ENCODE measurements at regions not wholly inside any gene's neighbourhood (a gene's known extent, or its start where the extent isn't known, plus 50 kb on each side); places are given as distances from the start of the nearest gene placed in this dataset.

DNA sequence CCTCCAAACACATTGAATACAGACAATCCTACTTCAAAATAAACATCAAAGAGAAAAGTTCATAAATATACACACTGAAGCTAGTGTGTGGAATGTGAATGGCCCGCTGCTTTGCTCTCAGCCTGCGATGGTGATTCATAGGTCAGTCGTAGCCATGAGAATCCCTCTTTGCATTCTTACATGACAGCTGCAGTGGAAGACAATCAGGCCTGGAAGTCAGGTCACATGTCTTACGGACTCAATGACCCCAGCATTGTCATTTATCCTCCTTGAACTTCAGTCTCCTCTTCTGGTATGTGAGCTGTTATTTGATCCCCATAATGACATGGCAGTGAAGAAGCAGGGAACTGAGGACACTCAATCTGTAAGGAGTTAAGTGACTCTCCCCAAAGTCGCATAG is 217.8 kb upstream of the EOMES start:
- intact Hi-C loops (cut with DNase I): no loop called here

DNA sequence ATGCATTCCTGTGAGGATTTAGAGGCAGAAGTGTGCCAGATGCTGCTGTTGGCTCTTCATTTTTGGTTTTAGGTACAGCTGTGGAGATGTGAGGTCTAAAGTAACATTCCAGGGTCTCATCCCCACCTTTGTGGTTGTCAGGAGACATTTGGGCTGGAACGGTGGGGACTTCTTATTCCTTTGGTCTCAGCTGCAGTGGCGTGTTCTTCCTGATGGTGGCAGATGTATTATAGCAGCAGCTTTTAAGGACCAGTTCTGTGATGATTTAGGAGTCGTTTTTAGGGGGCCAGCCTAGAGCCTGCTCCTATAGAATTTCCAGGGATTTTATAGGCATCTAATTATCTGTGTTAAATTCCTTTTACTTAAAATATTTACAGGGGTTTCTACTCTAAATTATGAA is 221.0 kb upstream of the EOMES start:
- TF ChIP-seq, protein P1, sequence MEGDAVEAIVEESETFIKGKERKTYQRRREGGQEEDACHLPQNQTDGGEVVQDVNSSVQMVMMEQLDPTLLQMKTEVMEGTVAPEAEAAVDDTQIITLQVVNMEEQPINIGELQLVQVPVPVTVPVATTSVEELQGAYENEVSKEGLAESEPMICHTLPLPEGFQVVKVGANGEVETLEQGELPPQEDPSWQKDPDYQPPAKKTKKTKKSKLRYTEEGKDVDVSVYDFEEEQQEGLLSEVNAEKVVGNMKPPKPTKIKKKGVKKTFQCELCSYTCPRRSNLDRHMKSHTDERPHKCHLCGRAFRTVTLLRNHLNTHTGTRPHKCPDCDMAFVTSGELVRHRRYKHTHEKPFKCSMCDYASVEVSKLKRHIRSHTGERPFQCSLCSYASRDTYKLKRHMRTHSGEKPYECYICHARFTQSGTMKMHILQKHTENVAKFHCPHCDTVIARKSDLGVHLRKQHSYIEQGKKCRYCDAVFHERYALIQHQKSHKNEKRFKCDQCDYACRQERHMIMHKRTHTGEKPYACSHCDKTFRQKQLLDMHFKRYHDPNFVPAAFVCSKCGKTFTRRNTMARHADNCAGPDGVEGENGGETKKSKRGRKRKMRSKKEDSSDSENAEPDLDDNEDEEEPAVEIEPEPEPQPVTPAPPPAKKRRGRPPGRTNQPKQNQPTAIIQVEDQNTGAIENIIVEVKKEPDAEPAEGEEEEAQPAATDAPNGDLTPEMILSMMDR (IDR thresholded peaks at IDR 0.05): no peak
- TF ChIP-seq POLR2A (IDR thresholded peaks at IDR 0.05) (no peak), POLR2AphosphoS5 (IDR thresholded peaks at IDR 0.05; ENCODE audit: insufficient read depth in 1 of 2, low read depth in 1 of 2) (no peak)

More for the DNA sequence above, 217.8 kb upstream of the EOMES start:
- no peak overlapping the region for H3K27ac ChIP-seq
- DNase-seq (ENCODE audit: extremely low spot score in 2 of 2): no peak
- no peaks in the 10 kb centered on the region for H3K36me3 ChIP-seq
- H3K4me1 ChIP-seq: no peaks in the 10 kb centered on the region
- H3K27me3 ChIP-seq: no peaks in the 10 kb centered on the region
- no peaks in the 10 kb centered on the region for H3K9me3 ChIP-seq
- TF ChIP-seq POLR2AphosphoS5 (IDR thresholded peaks at IDR 0.05; ENCODE audit: insufficient read depth in 1 of 2, low read depth in 1 of 2) (no peak), POLR2A (IDR thresholded peaks at IDR 0.05) (no peak)
- TF ChIP-seq, protein P1 (IDR thresholded peaks at IDR 0.05): no peak
- H3K4me3 ChIP-seq: no peak overlapping the region

DNA sequence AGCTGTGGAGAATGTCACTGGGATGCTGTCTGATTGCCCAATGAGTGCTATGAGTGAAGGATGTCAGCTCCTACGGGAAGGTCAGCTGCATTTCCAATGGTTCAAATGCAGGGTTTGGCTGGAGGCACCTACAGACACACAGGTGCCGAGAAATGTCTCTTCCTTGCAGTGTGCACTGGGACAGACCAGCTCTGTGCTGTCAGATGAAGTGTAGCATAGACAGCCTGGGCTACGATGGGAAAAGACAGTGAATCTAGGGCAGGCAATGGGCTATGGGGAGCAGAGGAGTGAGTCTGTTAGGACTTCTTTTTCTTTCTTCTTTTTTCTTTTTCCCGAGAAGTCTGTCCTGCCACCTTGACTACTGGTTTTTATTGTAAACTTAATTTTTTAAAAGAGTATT is 223.1 kb upstream of the EOMES start:
- DNase-seq (ENCODE audit: extremely low spot score in 2 of 2): no peak
- Histone ChIP-seq H3K4me1 (no peaks in the 10 kb centered on the region), H3K27me3 (no peaks in the 10 kb centered on the region), H3K4me3 (no peak overlapping the region), H3K36me3 (no peaks in the 10 kb centered on the region), H3K27ac (no peak overlapping the region), H3K9me3 (no peaks in the 10 kb centered on the region)
- intact Hi-C loops (cut with DNase I): no loop called here
- no peak for TF ChIP-seq POLR2A (IDR thresholded peaks at IDR 0.05)

More for the DNA sequence above, 221.0 kb upstream of the EOMES start:
- no peaks in the 10 kb centered on the region for H3K36me3 ChIP-seq
- H3K4me3 ChIP-seq: no peak overlapping the region
- intact Hi-C loops (cut with DNase I): no loop called here
- DNase-seq (ENCODE audit: extremely low spot score in 2 of 2): no peak
- no peaks in the 10 kb centered on the region for H3K9me3 ChIP-seq
- no peaks in the 10 kb centered on the region for H3K4me1 ChIP-seq
- no peaks in the 10 kb centered on the region for H3K27me3 ChIP-seq
- H3K27ac ChIP-seq: no peak overlapping the region

DNA sequence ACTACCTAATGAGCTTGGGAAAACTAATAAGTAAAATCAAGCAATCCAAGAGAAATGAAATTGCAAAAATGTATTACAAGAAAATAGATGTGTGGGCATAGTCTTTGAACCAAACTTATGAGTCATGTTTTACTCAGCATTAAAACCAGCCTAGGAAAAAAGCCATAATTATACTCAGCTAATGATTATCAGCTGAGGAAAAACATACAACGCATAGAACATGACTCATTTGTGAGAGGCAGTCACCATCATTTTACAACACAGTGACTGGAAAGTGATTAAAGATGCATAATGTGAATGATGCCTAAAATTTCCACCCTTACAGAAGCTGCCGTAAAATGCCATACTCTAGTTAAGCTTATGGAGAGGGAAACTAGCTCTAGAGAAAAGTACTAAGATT is 238.0 kb upstream of the EOMES start:
- Histone ChIP-seq H3K9me3 (no peaks in the 10 kb centered on the region), H3K4me1 (no peaks in the 10 kb centered on the region), H3K27ac (no peak overlapping the region), H3K4me3 (no peak overlapping the region), H3K36me3 (no peaks in the 10 kb centered on the region), H3K27me3 (no peaks in the 10 kb centered on the region)
- DNase-seq (ENCODE audit: extremely low spot score in 2 of 2): no peak
- intact Hi-C loops (cut with DNase I): no loop called here
- no peak for TF ChIP-seq POLR2A (IDR thresholded peaks at IDR 0.05)
- TF ChIP-seq, protein P1 (IDR thresholded peaks at IDR 0.05): no peak
- no peak for TF ChIP-seq POLR2AphosphoS5 (IDR thresholded peaks at IDR 0.05; ENCODE audit: insufficient read depth in 1 of 2, low read depth in 1 of 2)

DNA sequence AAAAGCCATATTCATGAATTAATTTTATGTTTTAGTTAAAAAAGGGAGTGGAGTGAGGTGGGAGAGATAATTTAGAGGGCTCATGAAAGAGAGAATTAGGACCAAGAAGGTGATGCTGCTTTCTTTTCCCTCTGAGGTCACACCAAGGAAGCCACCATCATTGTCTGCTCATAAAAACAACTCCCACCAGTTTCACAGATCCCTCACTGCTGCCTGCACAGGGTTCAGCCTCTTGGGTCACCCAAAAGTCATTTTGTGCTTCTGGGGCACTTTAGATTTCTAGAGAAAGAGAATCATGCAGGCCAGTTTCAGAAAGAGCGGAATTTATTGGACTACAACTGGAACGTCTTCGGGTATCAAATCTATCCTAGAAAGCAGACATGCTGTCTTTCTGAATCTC is 241.4 kb upstream of the EOMES start:
- H3K27me3 ChIP-seq: no peaks in the 10 kb centered on the region
- no peak for DNase-seq (ENCODE audit: extremely low spot score in 2 of 2)
- TF ChIP-seq POLR2A (IDR thresholded peaks at IDR 0.05) (no peak), POLR2AphosphoS5 (IDR thresholded peaks at IDR 0.05; ENCODE audit: insufficient read depth in 1 of 2, low read depth in 1 of 2) (no peak)
- TF ChIP-seq, protein P1 (IDR thresholded peaks at IDR 0.05): no peak
- H3K4me3 ChIP-seq: no peak overlapping the region
- H3K36me3 ChIP-seq: no peaks in the 10 kb centered on the region
- H3K27ac ChIP-seq: no peak overlapping the region
- no peaks in the 10 kb centered on the region for H3K9me3 ChIP-seq
- H3K4me1 ChIP-seq: no peaks in the 10 kb centered on the region
- intact Hi-C loops (cut with DNase I): no loop called here

DNA sequence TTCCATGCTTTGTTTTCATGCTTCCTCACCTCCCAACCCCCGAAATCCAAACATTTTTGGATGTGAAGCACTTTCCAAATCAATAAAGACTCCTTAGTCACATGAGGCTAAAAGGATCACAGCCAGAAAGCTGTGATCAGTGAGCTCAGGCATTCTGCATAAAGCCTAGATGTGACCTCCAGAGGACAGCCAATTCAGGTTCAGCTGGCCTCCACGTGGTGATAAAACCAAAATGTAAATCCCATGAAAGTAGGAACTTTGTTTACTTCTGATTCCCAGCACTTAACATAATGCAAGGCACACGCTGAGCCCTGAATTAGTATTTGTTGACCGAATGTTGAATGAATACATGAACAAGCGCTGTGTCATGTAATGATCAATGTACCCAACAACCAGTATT is 249.5 kb upstream of the EOMES start:
- intact Hi-C loops (cut with DNase I): no loop called here
- TF ChIP-seq, protein P1 (IDR thresholded peaks at IDR 0.05): no peak
- TF ChIP-seq POLR2A (IDR thresholded peaks at IDR 0.05) (no peak), POLR2AphosphoS5 (IDR thresholded peaks at IDR 0.05; ENCODE audit: insufficient read depth in 1 of 2, low read depth in 1 of 2) (no peak)
- Histone ChIP-seq H3K27me3 (no peaks in the 10 kb centered on the region), H3K4me1 (no peaks in the 10 kb centered on the region), H3K27ac (no peak overlapping the region), H3K4me3 (no peak overlapping the region), H3K9me3 (no peaks in the 10 kb centered on the region), H3K36me3 (no peaks in the 10 kb centered on the region)
- no peak for DNase-seq (ENCODE audit: extremely low spot score in 2 of 2)
